Fibroblast of villous mesenchyme (primary cell): ENCODE measurements at regions not wholly inside any gene's neighbourhood (a gene's known extent, or its start where the extent isn't known, plus 50 kb on each side); places are given as distances from the start of the nearest gene placed in this dataset.
A peak's percentile ranks its signal among the peaks of the same experiment; 100 is the strongest.

ENCODE experiments used
- DNase-seq: peaks from one replicate; pipeline ENCODE4 v3.0.0-alpha.2; 2010; ENCODE audit warnings: low read depth
- H3K4me3 ChIP-seq: 2 replicates; pipeline ENCODE4 v1.5.1; 2011; ENCODE audit warnings: low read depth, mild to moderate bottlenecking, low read length
- TF ChIP-seq, protein P1 (sequence below): IDR thresholded peaks from 2 replicates; pipeline ENCODE4 v1.5.1; 2012; ENCODE audit warnings: low read depth, mild to moderate bottlenecking, low read length; ENCODE audit not compliant: insufficient read depth

- H3K4me3 ChIP-seq, result no peak overlapping the region
- no peak for DNase-seq
- TF ChIP-seq, protein P1, sequence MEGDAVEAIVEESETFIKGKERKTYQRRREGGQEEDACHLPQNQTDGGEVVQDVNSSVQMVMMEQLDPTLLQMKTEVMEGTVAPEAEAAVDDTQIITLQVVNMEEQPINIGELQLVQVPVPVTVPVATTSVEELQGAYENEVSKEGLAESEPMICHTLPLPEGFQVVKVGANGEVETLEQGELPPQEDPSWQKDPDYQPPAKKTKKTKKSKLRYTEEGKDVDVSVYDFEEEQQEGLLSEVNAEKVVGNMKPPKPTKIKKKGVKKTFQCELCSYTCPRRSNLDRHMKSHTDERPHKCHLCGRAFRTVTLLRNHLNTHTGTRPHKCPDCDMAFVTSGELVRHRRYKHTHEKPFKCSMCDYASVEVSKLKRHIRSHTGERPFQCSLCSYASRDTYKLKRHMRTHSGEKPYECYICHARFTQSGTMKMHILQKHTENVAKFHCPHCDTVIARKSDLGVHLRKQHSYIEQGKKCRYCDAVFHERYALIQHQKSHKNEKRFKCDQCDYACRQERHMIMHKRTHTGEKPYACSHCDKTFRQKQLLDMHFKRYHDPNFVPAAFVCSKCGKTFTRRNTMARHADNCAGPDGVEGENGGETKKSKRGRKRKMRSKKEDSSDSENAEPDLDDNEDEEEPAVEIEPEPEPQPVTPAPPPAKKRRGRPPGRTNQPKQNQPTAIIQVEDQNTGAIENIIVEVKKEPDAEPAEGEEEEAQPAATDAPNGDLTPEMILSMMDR, result no peak
These were observed 435.2 kb downstream of the IDS start for GRCh38 chrX:149069899-149070298.

- H3K4me3 ChIP-seq, result no peak overlapping the region
- peak; percentile 2 for DNase-seq
- TF ChIP-seq, protein P1, result no peak
These were observed 444.2 kb downstream of the IDS start for GRCh38 chrX:149060921-149061320.
